ENCODE measurements at regions not wholly inside any gene's neighbourhood (a gene's known extent, or its start where the extent isn't known, plus 50 kb on each side); places are given as distances from the start of the nearest gene placed in this dataset.

- TF ChIP-seq ZNF462 (CRISPR knock-in tag; IDR thresholded peaks at IDR 0.05): no peak
Measured at GRCh38 chr2:125979886-125980285, 676.1 kb upstream of the GYPC start (continued).

- Mint-ChIP-seq H3K27me3 (ENCODE audit: insufficient read depth, low read depth, poor library complexity) (no peaks in the 10 kb centered on the region), H3K9me3 (no peaks in the 10 kb centered on the region), H3K4me1 (no peaks in the 10 kb centered on the region), H3K36me3 (ENCODE audit: low read depth) (no peaks in the 10 kb centered on the region), H3K27ac (no peak overlapping the region), H3K4me3 (no peak overlapping the region)
- Histone ChIP-seq H2AFZ (no peak overlapping the region), H3K27me3 (ENCODE audit: insufficient read depth) (no peaks in the 10 kb centered on the region), H3K79me2 (replicated peaks; ENCODE audit: insufficient read depth) (no peaks in the 10 kb centered on the region), H3K4me1 (ENCODE audit: insufficient read depth) (no peaks in the 10 kb centered on the region), H3K4me3 (no peak overlapping the region), H3F3A (replicated peaks; ENCODE audit: low read depth) (no peaks in the 10 kb centered on the region), H4K20me1 (replicated peaks; ENCODE audit: insufficient read depth) (no peaks in the 10 kb centered on the region), H3K9me2 (ENCODE audit: insufficient read depth) (no peaks in the 10 kb centered on the region), H3K36me3 (ENCODE audit: insufficient read depth) (no peaks in the 10 kb centered on the region), H3K4me2 (no peak overlapping the region), H3K27ac (ENCODE audit: low read depth) (no peak overlapping the region)
- ATAC-seq: no peak
- no peak for DNase-seq (ENCODE audit: low spot score)
- TF ChIP-seq REST (IDR thresholded peaks at IDR 0.05; ENCODE audit: unreplicated experiment): no peak
- TF ChIP-seq EZH2 (IDR thresholded peaks at IDR 0.05; ENCODE audit: low read depth, unreplicated experiment): no peak
- no peak for TF ChIP-seq NANOG (IDR thresholded peaks at IDR 0.05; ENCODE audit: borderline replicate concordance)
- no peak for TF ChIP-seq CTCF (conservative IDR thresholded peaks at IDR 0.05; ENCODE audit: low read depth in 2 of 2)
- no peak for TF ChIP-seq ETS1 (IDR thresholded peaks at IDR 0.05)
- TF ChIP-seq STAT1 (IDR thresholded peaks at IDR 0.05; ENCODE audit: unreplicated experiment): no peak
- TF ChIP-seq EZH2phosphoT487 (IDR thresholded peaks at IDR 0.05; ENCODE audit: unreplicated experiment): no peak
- no peak for TF ChIP-seq CREB1 (CRISPR knock-in tag; IDR thresholded peaks at IDR 0.05; ENCODE audit: low read depth)
- TF ChIP-seq JUNB (IDR thresholded peaks at IDR 0.05; ENCODE audit: unreplicated experiment): no peak
Measured at GRCh38 chr2:125983364-125983763, 672.6 kb upstream of the GYPC start.
